B cell (primary cell): ENCODE measurements at regions not wholly inside any gene's neighbourhood (a gene's known extent, or its start where the extent isn't known, plus 50 kb on each side); places are given as distances from the start of the nearest gene placed in this dataset.

Experiments used
- EZH2 ChIP-seq: IDR thresholded peaks from 2 replicates; pipeline ENCODE4 v1.6.1; 2012; ENCODE audit warnings: borderline replicate concordance, low read depth, mild to moderate bottlenecking, moderate library complexity, low read length; ENCODE audit not compliant: insufficient read depth, poor library complexity, severe bottlenecking
- TF ChIP-seq, protein P1 (sequence below): fragments of 200-600 bp; IDR thresholded peaks from one replicate; pipeline ENCODE4 v1.8.0; 2022; ENCODE audit warnings: antibody characterized with exemption, mild to moderate bottlenecking

DNA sequence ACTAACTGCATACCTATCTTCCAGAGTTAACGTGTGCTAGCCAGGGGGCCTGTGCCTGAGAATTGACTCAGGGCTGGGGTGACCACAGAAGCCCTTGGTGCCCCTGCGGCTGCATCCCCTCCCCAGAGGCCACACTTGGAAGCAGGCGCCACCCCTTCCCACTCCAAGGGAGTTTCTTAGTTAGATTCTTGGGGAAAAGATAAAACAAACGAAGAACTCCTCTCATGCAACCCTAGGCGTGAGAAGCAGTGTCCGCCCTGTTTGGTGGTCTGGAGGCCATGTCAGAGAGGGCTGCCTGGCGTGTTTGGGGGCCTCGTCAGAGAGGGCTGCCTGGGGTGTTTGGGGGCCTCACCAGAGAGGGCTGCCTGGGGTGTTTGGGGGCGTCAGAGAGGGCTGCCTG lies 50.3 kb upstream of the HGFAC start:
- TF ChIP-seq, protein P1, sequence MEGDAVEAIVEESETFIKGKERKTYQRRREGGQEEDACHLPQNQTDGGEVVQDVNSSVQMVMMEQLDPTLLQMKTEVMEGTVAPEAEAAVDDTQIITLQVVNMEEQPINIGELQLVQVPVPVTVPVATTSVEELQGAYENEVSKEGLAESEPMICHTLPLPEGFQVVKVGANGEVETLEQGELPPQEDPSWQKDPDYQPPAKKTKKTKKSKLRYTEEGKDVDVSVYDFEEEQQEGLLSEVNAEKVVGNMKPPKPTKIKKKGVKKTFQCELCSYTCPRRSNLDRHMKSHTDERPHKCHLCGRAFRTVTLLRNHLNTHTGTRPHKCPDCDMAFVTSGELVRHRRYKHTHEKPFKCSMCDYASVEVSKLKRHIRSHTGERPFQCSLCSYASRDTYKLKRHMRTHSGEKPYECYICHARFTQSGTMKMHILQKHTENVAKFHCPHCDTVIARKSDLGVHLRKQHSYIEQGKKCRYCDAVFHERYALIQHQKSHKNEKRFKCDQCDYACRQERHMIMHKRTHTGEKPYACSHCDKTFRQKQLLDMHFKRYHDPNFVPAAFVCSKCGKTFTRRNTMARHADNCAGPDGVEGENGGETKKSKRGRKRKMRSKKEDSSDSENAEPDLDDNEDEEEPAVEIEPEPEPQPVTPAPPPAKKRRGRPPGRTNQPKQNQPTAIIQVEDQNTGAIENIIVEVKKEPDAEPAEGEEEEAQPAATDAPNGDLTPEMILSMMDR = no peak
- no peak for TF ChIP-seq EZH2
